SK-N-SH (cell line): ENCODE measurements at regions not wholly inside any gene's neighbourhood (a gene's known extent, or its start where the extent isn't known, plus 50 kb on each side); places are given as distances from the start of the nearest gene placed in this dataset.

Source experiments
- CTCF ChIA-PET: fragments of 300-600, 350-600 bp; formaldehyde crosslinking; extraction: SDS; loops from one replicate; lab custom pipeline; 2021; lab: Yijun Ruan, JAX
- POLR2A ChIA-PET: fragments of 350-600 bp; sonication (Branson Sonifier 250); formaldehyde crosslinking; extraction: SDS; loops from one replicate; lab custom pipeline; 2020; ENCODE audit warnings: antibody characterized with exemption, inconsistent platforms; lab: Yijun Ruan, JAX
- DNase-seq: peaks from one replicate; pipeline ENCODE4 v3.0.0; 2012
- H2AFZ ChIP-seq: fragments of 200-600 bp; sonication (generic); 2 replicates; pipeline ENCODE4 v1.8.1; 2016; ENCODE audit warnings: antibody characterized with exemption, mild to moderate bottlenecking, low read depth
- H3F3A ChIP-seq: fragments of 200-600 bp; sonication (generic); replicated peaks from 2 replicates; pipeline ENCODE3; 2016; ENCODE audit warnings: antibody characterized with exemption, mild to moderate bottlenecking; ENCODE audit not compliant: insufficient read depth
- H3K27ac ChIP-seq, 2 experiments: fragments of 200-500 bp in 1 of 2; fragments of 200-600 bp in 1 of 2; sonication (Bioruptor generic) in 1 of 2; sonication (generic), shearing (Covaris generic) in 1 of 2; 2 replicates each; pipeline versions ENCODE4 v1.5.1 to v1.6.1; 2014 to 2016; ENCODE audit warnings: low read depth in 2 of 2, inconsistent platforms in 1 of 2, low read length in 1 of 2, mild to moderate bottlenecking in 1 of 2, mixed read lengths in 1 of 2
- H3K27me3 ChIP-seq: fragments of 200-600 bp; sonication (generic), shearing (Covaris generic); 2 replicates; pipeline ENCODE4 v1.6.1; 2016; ENCODE audit warnings: mixed run types; ENCODE audit not compliant: insufficient read depth
- H3K36me3 ChIP-seq, 2 experiments: fragments of 200-500 bp in 1 of 2; fragments of 200-600 bp in 1 of 2; sonication (Bioruptor generic) in 1 of 2; sonication (generic) in 1 of 2; replicated peaks in 1 of 2; 2 replicates each; pipeline versions ENCODE3 to v1.5.1; 2014 to 2016; ENCODE audit warnings: low read length in 1 of 2, mild to moderate bottlenecking in 1 of 2; ENCODE audit not compliant: insufficient read depth in 2 of 2, control insufficient read depth in 1 of 2
- H3K4me1 ChIP-seq, 2 experiments: fragments of 200-500 bp in 1 of 2; fragments of 200-600 bp in 1 of 2; sonication (Bioruptor generic) in 1 of 2; sonication (generic), shearing (Covaris generic) in 1 of 2; 2 replicates each; pipeline versions ENCODE4 v1.5.1 to v1.6.1; 2014 to 2016; ENCODE audit warnings: low read depth in 1 of 2, low read length in 1 of 2, mixed run types in 1 of 2; ENCODE audit not compliant: insufficient read depth in 2 of 2, control insufficient read depth in 1 of 2
- H3K4me2 ChIP-seq: fragments of 200-600 bp; sonication (generic), shearing (Covaris generic); 2 replicates; pipeline ENCODE4 v1.6.1; 2017; ENCODE audit warnings: mixed run types
- H3K4me3 ChIP-seq, 2 experiments: fragments of 200-500 bp in 1 of 2; fragments of 200-600 bp in 1 of 2; sonication (Bioruptor generic) in 1 of 2; sonication (generic), shearing (Covaris generic) in 1 of 2; 2 replicates each; pipeline versions ENCODE4 v1.5.1 to v1.8.1; 2014 to 2016; ENCODE audit warnings: low read depth in 2 of 2, inconsistent platforms in 1 of 2, low read length in 1 of 2, mild to moderate bottlenecking in 1 of 2, mixed read lengths in 1 of 2, moderate library complexity in 1 of 2
- H3K79me2 ChIP-seq: fragments of 200-600 bp; sonication (generic); 2 replicates; pipeline ENCODE4 v1.8.1; 2017; ENCODE audit warnings: mild to moderate bottlenecking; ENCODE audit not compliant: insufficient read depth
- H3K9ac ChIP-seq: fragments of 200-600 bp; sonication (generic); 2 replicates; pipeline ENCODE4 v1.6.1; 2017; ENCODE audit warnings: mixed run types
- H3K9me2 ChIP-seq: fragments of 200-600 bp; sonication (generic); 2 replicates; pipeline ENCODE4 v1.6.1; 2017; ENCODE audit warnings: mixed run types
- H3K9me3 ChIP-seq: fragments of 200-600 bp; sonication (generic); 2 replicates; pipeline ENCODE4 v1.6.1; 2017; ENCODE audit warnings: mixed run types, mild to moderate bottlenecking, moderate library complexity
- H4K20me1 ChIP-seq: fragments of 200-600 bp; sonication (generic); 2 replicates; pipeline ENCODE4 v1.6.1; 2017; ENCODE audit warnings: mild to moderate bottlenecking, mixed run types; ENCODE audit not compliant: insufficient read depth
- CTCF ChIP-seq: fragments of 200-600 bp; sonication (generic); IDR thresholded peaks from 2 replicates; pipeline ENCODE4 v1.6.1; 2017; ENCODE audit warnings: antibody characterized with exemption, mild to moderate bottlenecking, moderate library complexity
- EP300 ChIP-seq, 2 experiments: IDR thresholded peaks; 2 replicates each; pipeline versions ENCODE4 v1.4.0 to v1.6.1; 2012; ENCODE audit warnings: borderline replicate concordance in 1 of 2, low read depth in 1 of 2, low read length in 1 of 2
- EZH2phosphoT487 ChIP-seq: fragments of 200-600 bp; sonication (generic); IDR thresholded peaks from 2 replicates; pipeline ENCODE4 v1.6.1; 2017; ENCODE audit warnings: low read depth, mixed run types, mild to moderate bottlenecking, antibody characterized with exemption, moderate library complexity, borderline replicate concordance
- FOSL2 ChIP-seq: IDR thresholded peaks from 2 replicates; pipeline ENCODE4 v1.4.0; 2012; ENCODE audit warnings: low read depth, mild to moderate bottlenecking, moderate library complexity, borderline replicate concordance
- FOXJ3 ChIP-seq: sonication (generic); formaldehyde crosslinking; IDR thresholded peaks from 2 replicates; pipeline ENCODE4 v1.5.1; 2020; ENCODE audit warnings: mild to moderate bottlenecking, missing genetic modification reagents
- NFIC ChIP-seq: IDR thresholded peaks from 2 replicates; pipeline ENCODE4 v1.4.0; 2012; ENCODE audit warnings: borderline replicate concordance
- RAD21 ChIP-seq: IDR thresholded peaks from 2 replicates; pipeline ENCODE4 v1.6.1; 2012; ENCODE audit warnings: mild to moderate bottlenecking, low read length
- RCOR1 ChIP-seq: fragments of 150-350 bp; IDR thresholded peaks from 2 replicates; pipeline ENCODE4 v1.6.1; 2017; ENCODE audit warnings: antibody characterized with exemption, low read length
- REST ChIP-seq: IDR thresholded peaks from 2 replicates; pipeline ENCODE4 v1.6.1; 2012; ENCODE audit warnings: mild to moderate bottlenecking, low read depth, low read length, moderate library complexity
- RFX5 ChIP-seq: IDR thresholded peaks from 2 replicates; pipeline ENCODE4 v1.6.1; 2012; ENCODE audit warnings: mild to moderate bottlenecking, improper control_type of control experiment, low read length
- RXRA ChIP-seq: IDR thresholded peaks from 2 replicates; pipeline ENCODE4 v1.4.0; 2012; ENCODE audit warnings: low read depth, mild to moderate bottlenecking, borderline replicate concordance
- SIN3A ChIP-seq: IDR thresholded peaks from 2 replicates; pipeline ENCODE4 v1.6.1; 2012; ENCODE audit warnings: low read depth, mild to moderate bottlenecking, low read length, moderate library complexity, borderline replicate concordance
- SMC3 ChIP-seq: IDR thresholded peaks from 2 replicates; pipeline ENCODE4 v1.6.1; 2012; ENCODE audit warnings: low read depth, low read length, improper control_type of control experiment
- USF1 ChIP-seq: IDR thresholded peaks from 2 replicates; pipeline ENCODE4 v1.4.0; 2012; ENCODE audit warnings: low read depth, borderline replicate concordance
- ZBTB33 ChIP-seq: IDR thresholded peaks from 2 replicates; pipeline ENCODE4 v1.4.0; 2012; ENCODE audit warnings: low read depth, borderline replicate concordance
- WGBS: methylation state at CpG from one replicate; pipeline ENCODE4 v1.1.6; 2017; ENCODE audit warnings: low lambda C conversion rate; 5-methylcytosine and 5-hydroxymethylcytosine counted together

GRCh38 chr14:62304257-62304656 is 542.0 kb downstream of the SNAPC1 start (continued):
- TF ChIP-seq ZBTB33 (no peak), REST (no peak), RXRA (no peak)

- no peaks in the 10 kb centered on the region for H3K9me3 ChIP-seq
- no peak overlapping the region for H2AFZ ChIP-seq
- H3K36me3 ChIP-seq: no peaks in the 10 kb centered on the region
- no peak overlapping the region for H3K4me2 ChIP-seq
- H3K27me3 ChIP-seq: no peaks in the 10 kb centered on the region
- POLR2A ChIA-PET: no interaction called here
- no peaks in the 10 kb centered on the region for H4K20me1 ChIP-seq
- H3K27ac ChIP-seq: no peak overlapping the region
- no peaks in the 10 kb centered on the region for H3F3A ChIP-seq
- WGBS: 8% methylated on average over 3 of the region's 3 CpGs
- no peak overlapping the region for H3K4me3 ChIP-seq
- CTCF ChIA-PET: no interaction called here
- no peaks in the 10 kb centered on the region for H3K9me2 ChIP-seq
- no peaks in the 10 kb centered on the region for H3K79me2 ChIP-seq
- H3K9ac ChIP-seq: no peak overlapping the region
- no peak for DNase-seq
- H3K4me1 ChIP-seq: no peaks in the 10 kb centered on the region
- no peak for TF ChIP-seq REST
- TF ChIP-seq RFX5: no peak
- no peak for TF ChIP-seq CTCF
- no peak for TF ChIP-seq NFIC
- TF ChIP-seq RCOR1: no peak
- TF ChIP-seq RAD21: no peak
- TF ChIP-seq FOXJ3 (CRISPR knock-in tag): no peak
- no peak for TF ChIP-seq USF1
- TF ChIP-seq EZH2phosphoT487: no peak
- no peak for TF ChIP-seq ZBTB33
- no peak for TF ChIP-seq EP300 (IDR thresholded peaks at IDR 0.05; ENCODE audit: borderline replicate concordance in 1 of 2, low read depth in 1 of 2, low read length in 1 of 2)
- TF ChIP-seq SMC3: no peak
- no peak for TF ChIP-seq FOSL2
- no peak for TF ChIP-seq SIN3A
Observed at GRCh38 chr14:62307844-62308243, 545.6 kb downstream of the SNAPC1 start.
